ENCODE measurements at regions not wholly inside any gene's neighbourhood (a gene's known extent, or its start where the extent isn't known, plus 50 kb on each side); places are given as distances from the start of the nearest gene placed in this dataset.

DNA sequence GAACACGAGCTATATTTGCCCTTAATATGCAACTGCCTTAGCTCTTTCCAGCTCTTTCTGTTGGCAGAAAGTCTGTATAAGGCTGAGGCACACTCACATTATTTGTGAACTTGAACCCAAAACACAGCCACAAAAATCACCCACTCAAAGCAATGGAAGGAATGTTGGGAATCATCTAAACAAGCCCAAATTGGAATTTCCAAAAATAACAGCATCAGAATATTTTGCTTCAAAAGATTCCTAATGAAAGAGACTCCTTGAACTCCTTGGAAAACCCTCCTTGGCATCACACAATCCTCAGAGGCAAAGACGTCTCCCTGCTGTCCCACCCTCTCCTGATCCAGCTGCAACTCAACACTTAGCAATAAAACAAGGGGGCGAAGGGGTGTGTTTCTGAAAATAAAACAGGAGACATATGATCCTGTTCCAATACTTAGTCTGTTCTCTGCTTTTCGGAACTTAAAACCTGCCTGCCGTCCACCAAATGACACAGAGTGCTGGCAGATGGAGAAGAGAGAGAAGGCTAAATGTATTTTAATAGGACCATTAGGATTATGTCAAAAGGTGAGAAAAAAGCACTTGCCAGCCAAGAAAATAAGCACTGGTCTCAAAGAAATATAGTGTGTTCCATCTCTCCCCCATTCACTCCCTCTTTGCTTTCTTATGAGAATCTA is 320.7 kb upstream of the JARID2 start:
- DNase-seq: no peak

DNA sequence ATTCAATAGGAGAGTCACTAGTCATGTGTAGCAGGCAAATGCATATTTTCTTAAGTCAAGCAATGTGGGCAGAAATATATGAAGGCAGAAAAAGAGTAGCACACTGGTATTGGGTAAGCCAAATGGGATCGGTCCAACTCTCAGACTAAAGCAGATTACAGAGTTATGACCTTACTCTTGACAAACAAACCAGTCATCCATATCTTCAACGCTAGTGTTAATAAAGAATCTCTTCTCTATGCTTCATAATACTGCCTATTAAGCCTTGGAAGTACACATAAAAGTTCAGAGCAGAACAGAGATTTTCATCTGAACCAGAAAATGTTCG is 320.2 kb upstream of the JARID2 start:
- no peak for DNase-seq

DNA sequence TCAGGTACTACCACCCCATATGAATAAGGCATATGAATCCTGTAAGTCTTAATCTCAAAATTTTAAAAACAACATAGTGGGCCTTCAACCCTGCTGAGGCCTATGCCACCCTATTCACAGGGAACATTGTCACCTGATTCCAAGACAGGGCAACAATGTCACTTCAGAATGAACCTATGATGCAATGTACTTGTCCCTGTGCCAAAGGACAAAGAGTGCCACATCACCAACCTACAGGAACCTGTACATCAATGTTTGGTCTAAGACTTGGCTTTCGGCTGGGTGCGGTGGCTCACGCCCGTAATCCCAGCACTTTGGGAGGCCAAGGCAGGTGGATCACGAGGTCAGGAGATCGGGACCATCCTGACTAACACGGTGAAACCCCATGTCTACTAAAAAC is 318.5 kb upstream of the JARID2 start:
- no peak for DNase-seq

DNA sequence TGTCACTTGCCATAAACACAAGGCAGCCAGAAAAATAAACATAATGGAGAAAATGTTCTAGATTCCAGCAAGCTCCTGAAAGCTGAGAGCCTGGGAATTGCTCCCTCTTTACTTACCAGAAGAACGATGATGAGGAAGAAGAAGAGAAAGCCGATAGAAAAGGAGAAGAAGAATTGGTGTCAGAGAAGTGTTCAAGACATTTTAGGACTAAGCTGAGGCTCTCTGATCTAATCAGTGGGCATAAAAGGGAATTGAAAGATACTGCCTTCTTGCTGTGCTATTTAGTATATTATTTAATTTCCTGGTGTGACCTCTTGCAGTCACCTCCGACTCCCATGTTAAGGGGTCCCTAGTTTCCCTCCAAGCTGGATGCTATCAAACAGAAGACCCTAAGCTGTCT is 316.6 kb upstream of the JARID2 start:
- no peak for DNase-seq

DNA sequence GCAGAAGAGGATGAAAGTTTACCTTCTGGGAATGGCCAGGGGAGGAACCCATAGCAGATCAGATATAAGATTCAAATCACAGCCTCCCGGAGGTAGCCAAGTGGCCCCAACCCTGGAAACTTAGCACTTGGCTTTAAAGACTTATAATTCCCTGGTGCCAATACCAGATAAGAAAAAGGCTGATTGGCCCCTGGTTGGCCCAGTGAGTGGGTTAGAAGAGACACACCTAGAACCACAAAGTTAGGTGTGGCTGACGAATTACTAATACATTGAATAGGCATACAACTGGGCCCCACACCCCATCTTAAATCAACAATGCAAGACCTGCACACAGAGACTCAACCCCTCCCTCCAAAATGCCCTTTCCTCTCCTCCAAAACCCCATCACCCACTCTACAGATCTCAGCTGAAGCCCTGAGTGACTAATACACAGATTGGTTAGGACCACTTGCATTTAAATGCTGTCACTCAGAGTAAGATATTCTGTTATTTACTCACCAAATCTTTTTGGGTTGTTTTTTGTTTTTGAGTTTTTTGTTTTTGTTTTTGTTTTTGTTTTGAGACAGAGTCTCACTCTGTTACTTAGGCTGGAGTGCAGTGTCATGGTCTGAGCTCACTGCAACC is 315.4 kb upstream of the JARID2 start:
- no peak for DNase-seq

DNA sequence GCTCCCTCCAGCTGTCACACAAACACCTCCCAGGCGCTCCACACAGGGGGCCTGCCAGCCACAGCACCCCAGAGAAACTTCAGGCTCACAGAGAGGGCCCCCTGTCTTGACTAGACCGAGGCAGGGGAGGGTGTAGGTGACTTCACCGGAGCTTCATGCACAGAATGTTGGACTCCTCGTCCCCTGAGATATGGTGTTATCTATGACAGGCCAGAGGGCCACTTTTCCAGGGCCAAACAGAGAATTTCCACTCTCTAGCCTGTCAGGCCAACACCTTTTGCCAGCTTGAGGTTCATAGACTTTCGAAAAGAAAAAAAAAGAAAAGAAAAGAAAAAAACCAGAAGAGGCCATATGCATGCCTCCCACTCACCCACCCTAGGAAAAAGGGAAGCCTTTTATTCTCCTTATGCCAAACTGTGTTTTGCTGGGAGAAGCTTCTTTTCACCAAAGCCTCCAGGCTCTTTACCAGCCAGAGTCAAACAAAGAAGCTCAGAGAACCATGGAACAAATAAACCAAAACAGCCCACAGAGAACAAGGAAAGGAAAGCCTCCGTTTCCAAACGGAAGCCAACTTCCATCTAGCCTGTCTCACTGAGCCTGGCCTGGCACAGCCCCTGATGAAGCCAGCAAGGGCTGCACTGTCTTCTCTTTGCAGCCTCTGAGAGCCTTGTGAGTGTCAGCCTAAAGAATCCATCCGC is 313.2 kb upstream of the JARID2 start:
- DNase-seq: no peak

DNA sequence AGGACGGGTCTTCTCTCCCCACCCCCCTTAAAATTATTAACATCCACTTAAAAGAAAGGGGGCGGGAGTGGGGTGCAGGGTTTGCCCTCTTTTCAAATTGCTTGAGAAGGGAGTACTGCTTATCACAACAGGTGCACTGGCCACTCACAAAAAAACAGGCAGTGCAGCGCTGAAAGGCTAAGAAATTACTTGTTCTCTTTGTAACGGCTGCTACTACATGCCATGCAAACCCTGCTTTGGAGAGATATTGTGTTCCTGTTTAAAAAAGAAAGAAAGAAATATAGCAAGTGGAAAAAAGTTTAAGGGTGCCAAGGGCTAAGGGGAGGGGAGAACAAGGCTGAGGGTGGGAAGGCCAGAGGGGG is 312.7 kb upstream of the JARID2 start:
- no peak for DNase-seq

DNA sequence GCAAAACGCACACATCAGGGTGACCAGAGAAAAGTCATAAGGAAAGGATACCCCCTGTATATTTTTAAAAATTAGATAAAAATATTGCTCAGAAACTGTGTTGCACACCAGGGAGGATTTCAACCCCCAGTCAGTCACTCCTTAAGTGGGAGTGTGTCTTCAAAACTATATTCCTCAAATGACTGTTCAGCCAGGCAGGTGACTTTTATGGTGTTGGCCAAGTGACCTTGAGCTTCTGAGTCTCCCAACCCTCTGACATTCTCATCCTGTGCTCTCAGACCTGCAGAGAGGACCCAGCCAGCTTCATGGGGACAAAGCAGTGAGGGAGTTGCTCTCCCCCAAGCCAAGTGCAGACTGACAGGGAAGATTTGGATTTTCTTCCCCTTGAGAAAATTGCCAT is 311.9 kb upstream of the JARID2 start:
- DNase-seq: no peak

DNA sequence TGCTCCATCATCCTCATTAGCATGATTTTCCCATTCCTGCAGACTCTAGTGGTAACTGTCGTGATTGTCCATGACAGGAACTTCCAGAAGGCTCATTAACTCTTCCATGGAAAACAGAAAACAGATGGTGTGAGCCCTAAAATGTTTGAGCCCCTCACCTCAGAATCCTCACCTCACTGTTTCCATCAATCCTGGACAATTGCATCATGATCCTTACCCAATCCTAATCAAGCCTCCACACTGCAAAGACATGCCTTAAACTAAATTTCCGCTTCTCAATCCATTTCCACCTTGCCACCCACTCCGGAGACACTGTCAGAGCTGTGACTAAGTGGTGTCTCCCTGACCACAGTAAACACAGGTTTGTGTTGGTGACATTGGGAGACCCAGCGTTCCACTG is 311.0 kb upstream of the JARID2 start:
- DNase-seq: no peak

DNA sequence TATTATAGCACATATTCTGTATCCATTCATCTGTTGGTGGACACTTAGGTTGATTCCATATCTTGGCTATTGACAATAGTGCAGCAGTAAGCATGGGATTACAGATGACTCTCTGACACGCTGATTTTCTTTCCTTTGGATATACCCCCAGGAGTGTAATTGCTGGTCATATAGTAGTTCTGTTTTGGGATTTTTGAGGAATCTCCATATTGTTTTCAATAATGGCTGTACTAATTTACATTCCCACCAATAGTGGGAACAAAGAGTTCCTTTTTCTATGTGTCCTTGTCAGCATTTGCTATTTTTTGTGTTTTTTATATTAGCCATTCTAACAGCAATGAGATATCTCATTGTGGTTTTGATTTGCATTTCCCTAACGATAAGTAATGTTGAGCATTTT is 309.0 kb upstream of the JARID2 start:
- DNase-seq: no peak

DNA sequence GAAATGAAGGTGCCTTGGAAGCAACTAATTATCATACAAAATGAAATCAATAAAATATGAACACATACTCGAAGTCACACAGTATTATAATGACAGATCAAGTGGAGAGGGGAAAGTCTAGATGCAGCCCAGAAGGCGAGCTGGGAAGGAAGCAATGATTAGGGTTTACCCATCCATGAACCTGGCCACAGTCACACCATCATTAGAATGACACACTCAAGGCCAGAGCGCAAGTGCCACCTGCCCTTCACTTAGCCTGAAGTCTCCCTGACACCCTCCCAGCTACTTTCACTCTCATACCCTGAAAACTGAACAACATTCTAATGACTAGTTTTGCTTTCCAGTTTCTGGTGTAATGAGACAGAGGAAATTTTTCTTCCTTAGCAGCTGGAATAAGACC is 302.8 kb upstream of the JARID2 start:
- DNase-seq: no peak

DNA sequence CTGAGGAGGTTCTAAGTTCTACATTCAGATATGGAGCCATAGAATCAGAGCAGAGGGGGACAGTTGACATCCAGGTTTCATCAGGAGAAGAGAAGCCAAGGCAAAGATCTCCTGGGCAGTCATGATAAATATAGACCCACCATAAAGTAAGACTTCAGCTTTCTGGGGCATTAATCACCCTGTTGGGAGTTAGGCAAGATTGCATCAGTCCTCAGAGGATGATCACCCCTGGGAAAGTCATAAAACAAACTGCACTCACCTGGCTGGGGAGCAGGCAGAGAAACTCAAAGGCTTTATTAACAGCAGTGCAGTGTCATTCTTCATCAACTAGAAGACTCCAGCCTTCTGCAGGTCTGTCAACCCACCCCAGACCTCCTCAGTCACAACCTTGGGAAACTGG is 301.3 kb upstream of the JARID2 start:
- DNase-seq: no peak

DNA sequence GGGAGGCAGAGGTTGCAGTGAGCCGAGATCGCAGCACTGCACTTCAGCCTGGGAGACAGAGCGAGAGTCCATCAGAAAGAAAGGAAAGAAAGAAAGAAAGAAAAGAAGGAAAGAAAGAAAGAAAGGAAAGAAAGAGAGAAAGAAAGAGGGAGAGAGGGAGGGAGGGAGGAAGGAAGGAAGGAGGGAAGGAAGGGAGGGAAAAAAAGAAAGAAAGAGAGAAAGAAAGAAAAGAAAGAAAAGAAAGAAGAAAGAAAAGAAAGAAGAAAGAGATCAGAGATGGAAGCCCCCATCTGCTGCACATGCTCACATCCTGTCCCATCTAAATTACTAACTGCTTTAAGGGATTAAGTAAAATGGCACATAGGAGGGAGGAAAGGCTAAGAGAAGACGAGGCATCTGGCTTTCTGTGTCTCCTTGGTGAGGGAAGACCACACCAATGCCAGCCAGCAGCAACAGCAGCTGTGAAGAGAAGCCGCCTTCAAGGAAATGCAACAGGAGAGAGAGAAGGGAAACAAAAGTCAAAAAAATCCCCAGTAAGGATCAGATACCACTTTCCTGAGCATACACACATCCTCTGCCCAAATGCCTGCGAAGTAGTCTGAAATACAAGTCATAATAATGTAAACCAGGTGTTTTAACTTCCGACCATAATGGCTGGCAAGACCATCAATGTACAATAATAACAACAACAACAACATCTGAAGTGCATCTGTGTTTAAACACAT is 300.2 kb upstream of the JARID2 start:
- no peak for DNase-seq

DNA sequence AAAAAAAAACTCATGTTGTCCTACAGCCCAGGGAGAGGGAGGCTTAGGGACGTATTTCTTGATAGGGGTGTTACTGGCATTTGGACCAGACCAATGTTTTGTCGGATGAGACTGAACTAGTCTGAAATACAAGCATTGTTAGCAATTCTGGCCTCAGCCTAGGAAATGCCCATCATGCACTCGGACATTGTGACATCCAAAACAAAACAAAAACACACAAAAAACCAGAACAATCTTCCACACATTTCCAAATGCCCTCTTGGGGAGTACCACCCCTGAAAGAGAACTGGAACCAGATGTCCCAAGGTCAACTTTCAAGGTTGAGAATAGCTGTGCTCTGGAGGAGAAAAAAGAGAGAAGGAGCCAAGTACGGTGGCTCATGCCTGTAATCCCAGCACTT is 299.1 kb upstream of the JARID2 start:
- no peak for DNase-seq

DNA sequence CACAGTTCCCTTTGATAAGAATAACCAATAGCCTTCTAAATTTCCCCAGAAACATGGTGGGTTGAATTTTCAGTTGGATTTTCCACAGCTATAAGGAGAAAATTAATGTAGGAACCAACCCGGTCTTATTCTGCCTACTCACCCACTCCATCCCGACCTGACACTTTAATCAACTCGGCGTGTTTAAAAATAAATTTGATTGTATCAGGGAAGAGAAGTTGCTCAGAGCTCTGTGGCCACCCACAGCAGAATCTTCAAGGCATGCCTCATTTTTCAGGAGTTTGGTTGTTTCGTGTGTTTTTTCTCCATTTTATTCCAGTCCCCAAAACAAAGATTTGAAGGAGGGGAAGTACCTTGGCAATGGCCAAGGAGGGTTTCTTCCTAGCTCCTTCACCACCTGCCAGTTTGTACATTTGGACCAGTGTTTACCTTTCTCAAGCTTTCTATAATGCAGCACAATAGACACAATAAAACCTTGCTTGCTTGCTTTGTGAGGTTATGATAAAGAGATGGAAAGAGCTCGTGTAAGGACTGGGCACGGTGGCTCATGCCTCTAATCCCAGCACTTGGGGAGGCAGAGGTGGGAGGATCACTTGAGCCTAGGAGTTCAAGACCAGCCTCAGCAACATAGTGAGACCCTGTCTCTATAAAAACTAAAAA is 297.2 kb upstream of the JARID2 start:
- DNase-seq: no peak

DNA sequence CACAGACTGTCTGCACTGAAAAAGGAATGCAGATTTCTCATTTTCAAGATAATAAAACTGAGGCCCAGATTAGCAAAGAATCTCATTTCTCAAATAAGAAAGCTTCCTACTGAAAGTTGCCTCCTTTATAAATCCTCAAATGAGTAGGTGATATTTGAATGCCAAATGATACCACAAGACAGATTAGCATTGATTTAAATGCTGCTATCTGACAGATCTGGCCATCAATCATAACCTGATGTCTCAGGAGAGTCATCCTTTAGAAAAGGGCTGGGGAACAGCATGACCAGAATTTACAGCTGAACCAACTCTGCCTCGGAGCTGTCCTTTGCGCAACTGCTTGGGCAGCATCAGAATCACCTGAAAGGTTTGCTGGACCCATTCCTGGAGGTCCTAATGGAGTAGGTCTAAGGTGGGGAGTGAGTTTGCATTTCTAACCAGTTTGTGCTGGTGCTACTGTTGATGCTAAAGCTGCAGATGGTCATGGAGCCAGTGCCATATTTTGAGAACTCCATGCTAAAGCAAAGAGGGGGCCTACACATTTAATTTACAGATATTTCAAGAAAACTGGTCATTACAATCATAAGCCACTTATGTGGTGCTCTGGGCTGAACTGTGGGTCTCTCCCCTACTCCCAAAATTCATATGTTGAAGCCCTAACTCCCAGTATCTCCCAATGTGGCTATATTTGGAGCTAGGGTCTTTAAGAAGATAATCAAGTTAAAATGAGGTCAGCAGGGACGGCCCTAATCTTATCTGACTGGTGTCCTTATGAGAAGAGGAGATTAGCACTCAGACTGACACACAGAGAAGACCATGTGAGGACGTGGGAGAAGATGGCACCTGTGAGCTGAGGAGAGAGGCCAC is 295.5 kb upstream of the JARID2 start:
- DNase-seq: no peak

DNA sequence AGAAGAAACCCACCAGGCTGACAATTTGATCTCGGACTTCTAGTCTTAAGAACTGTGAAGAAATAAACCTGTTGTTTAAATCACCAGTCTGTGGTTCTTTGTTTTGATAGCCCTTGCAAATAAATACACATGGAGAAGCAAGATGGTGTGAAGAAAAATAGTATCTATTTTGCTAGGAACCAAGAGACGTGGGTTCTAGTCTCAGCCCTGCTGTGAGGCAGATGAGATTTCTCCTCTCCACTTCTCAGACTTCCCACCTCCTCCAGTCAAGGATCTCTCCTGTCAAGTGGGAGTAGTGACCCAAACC is 294.9 kb upstream of the JARID2 start:
- no peak for DNase-seq

DNA sequence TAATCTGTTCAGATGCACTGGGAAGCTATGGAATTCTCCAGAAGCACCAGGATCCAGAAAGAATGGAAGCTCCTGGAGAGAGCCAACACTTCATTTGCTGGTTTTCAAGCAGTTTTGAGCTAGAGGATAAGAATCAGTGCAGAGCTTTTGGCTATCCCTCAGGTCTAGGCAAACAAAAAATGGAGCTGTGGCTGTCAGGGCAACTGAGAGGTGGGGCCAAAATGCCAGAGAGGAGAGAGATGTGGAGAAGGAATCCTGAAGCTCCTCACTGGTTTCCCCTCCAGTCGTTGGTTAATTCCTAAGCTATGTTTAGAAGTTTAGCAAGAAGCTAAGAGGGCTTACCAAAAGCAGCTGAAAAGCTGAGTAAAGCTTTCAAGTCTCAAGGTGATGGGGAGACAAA is 294.2 kb upstream of the JARID2 start:
- no peak for DNase-seq

DNA sequence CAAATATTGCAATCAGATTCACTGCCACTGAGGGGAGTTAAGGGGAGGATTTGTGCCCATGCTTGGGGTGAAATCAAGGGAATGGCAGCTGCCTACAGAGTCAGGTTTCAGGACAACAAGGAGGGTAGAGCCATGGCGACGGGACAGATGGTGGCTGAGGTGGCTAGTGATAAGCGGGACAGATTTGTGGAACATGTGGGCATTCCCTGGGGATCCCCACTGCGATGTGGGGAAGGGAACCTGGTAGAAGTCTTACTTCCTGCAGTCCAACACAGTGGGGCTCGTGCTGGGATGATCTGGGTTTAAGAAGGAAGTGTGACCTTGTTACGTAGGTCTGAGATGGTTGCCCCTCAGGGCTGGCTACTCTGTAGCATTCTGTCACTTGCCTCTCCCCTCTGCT is 292.0 kb upstream of the JARID2 start:
- DNase-seq: no peak

DNA sequence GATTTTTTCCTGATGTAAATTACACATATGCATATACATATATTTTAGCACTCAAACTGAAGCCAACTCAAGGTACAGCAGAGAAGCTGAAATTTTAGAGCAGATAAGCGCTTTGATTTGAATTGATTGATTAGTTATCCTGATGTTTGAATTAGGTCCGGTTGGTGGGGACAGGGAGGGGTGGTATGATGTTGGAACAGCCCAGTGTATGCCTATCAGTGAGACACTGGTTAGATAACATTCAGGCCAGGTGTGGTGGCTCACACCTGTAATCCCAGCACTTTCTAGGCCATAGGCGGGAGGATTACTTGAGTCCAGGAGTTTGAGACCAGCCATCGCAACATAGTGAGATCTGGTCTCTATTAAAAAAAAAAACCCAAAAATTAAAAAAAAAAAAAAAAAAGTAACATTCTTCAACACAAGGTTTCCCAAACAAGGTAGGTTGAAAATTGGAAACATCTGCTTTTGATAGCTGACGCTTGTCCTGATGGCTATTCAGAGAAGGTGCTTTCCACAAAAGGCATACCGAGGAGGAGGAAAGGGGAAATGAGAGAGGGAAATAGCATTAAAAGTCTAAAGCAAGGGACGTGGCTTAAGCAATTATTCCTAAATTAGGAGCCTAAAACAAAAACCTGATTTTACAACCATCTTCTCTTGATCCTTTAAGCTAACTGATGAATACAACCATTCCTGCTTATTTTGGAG is 288.4 kb upstream of the JARID2 start:
- no peak for DNase-seq

DNA sequence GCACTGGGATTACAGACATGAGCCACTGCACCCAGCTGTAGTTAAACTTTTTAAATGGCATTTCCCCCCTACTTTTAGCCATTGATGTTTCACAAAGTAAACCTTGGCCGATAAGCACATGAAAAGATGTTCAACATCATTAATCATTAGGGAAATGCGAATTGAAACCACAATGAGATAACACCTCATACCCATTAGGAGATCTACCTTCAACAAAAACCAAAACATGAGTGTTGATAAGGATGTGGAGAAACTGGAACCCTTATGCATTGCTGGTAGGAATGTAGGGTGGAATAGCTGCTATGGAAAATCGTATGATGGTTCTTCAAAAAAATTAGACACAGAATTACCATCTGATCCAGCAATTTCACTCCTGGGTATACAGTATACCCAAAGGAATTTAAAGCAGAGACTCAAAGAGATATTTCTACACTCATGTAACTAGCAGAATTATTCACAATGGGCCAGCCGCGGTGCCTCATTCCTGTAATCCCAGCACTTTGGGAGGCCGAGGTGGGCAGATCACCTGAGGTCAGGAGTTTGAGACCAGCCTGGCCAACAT is 286.5 kb upstream of the JARID2 start:
- no peak for DNase-seq

Measured in right lung (tissue), 2 donors.